H1 (cell line): ENCODE measurements at regions not wholly inside any gene's neighbourhood (a gene's known extent, or its start where the extent isn't known, plus 50 kb on each side); places are given as distances from the start of the nearest gene placed in this dataset.

ENCODE experiments used
- CTCF ChIA-PET: fragments of 300-600 bp; sonication (Branson Sonifier 250); formaldehyde crosslinking; loops from one replicate; lab custom pipeline; 2021; ENCODE audit not compliant: partially characterized antibody; lab: Charles Lee
- POLR2A ChIA-PET: fragments of 300-600 bp; sonication (Branson Sonifier 250); formaldehyde crosslinking; loops from one replicate; lab custom pipeline; 2021; ENCODE audit warnings: inconsistent platforms; ENCODE audit not compliant: partially characterized antibody; lab: Charles Lee
- DNase-seq, 2 experiments: peaks; one replicate each; pipeline versions ENCODE4 v3.0.0 to v3.0.0-alpha.2; 2010 to 2022; ENCODE audit warnings: low spot score in 2 of 2, low read depth in 1 of 2, mixed read lengths in 1 of 2
- FAIRE-seq: peaks from 2 replicates; lab custom pipeline; 2011; peaks lifted over from hg19 to GRCh38; lab: Jason Lieb, UNC
- H2AFZ ChIP-seq: 2 replicates; pipeline ENCODE4 v1.8.1; 2012; ENCODE audit warnings: low read length, inconsistent platforms
- H2AK5ac ChIP-seq: 2 replicates; pipeline ENCODE4 v1.6.1; 2013; ENCODE audit warnings: low read depth, low read length
- H2BK120ac ChIP-seq: replicated peaks from 2 replicates; pipeline ENCODE3; 2013; ENCODE audit warnings: low read depth, low read length, inconsistent platforms
- H2BK12ac ChIP-seq: 2 replicates; pipeline ENCODE4 v1.6.1; 2013; ENCODE audit warnings: low read depth, low read length
- H2BK15ac ChIP-seq: 2 replicates; pipeline ENCODE4 v1.6.1; 2013; ENCODE audit warnings: low read length
- H2BK20ac ChIP-seq: 2 replicates; pipeline ENCODE4 v1.6.1; 2013; ENCODE audit warnings: low read length
- H2BK5ac ChIP-seq: 2 replicates; pipeline ENCODE4 v1.6.1; 2013; ENCODE audit warnings: low read depth, low read length
- H3K14ac ChIP-seq: 2 replicates; pipeline ENCODE4 v1.6.1; 2013; ENCODE audit warnings: inconsistent platforms; ENCODE audit not compliant: insufficient read length
- H3K18ac ChIP-seq: 2 replicates; pipeline ENCODE4 v1.6.1; 2013; ENCODE audit warnings: low read length; ENCODE audit errors: extremely low read depth
- H3K23ac ChIP-seq: 2 replicates; pipeline ENCODE4 v1.6.1; 2013; ENCODE audit warnings: inconsistent platforms; ENCODE audit not compliant: insufficient read length
- H3K23me2 ChIP-seq: 2 replicates; pipeline ENCODE4 v1.6.1; 2013; ENCODE audit warnings: low read depth, low read length
- H3K27ac ChIP-seq: 2 replicates; pipeline ENCODE4 v1.6.1; 2011; ENCODE audit warnings: low read depth, low read length, inconsistent platforms
- H3K27me3 ChIP-seq, 4 experiments: replicated peaks in 1 of 4; 1 replicate in 1 of 4; 2 replicates in 3 of 4; pipeline versions ENCODE4 v1.6.1 to v1.8.1; 2011 to 2013; ENCODE audit warnings: low read length in 3 of 4, mild to moderate bottlenecking in 3 of 4, inconsistent platforms in 2 of 4, mixed read lengths in 2 of 4, moderate library complexity in 1 of 4; ENCODE audit not compliant: control insufficient read depth in 3 of 4, insufficient read depth in 3 of 4; ENCODE audit errors: extremely low read depth in 1 of 4
- H3K36me3 ChIP-seq, 4 experiments: 2 replicates each; pipeline versions ENCODE4 v1.6.1 to v1.8.1; 2011 to 2013; ENCODE audit warnings: mild to moderate bottlenecking in 4 of 4, low read length in 3 of 4, moderate library complexity in 2 of 4, control low read depth in 1 of 4, inconsistent platforms in 1 of 4; ENCODE audit not compliant: insufficient read depth in 4 of 4, control insufficient read depth in 2 of 4
- H3K4ac ChIP-seq: replicated peaks from 2 replicates; pipeline ENCODE3; 2013; ENCODE audit warnings: low read length, low read depth, mixed read lengths, inconsistent platforms; ENCODE audit not compliant: insufficient read length
- H3K4me1 ChIP-seq, 4 experiments: replicated peaks in 1 of 4; 1 replicate in 1 of 4; 2 replicates in 3 of 4; pipeline versions ENCODE4 v1.6.1 to v1.8.1; 2011 to 2013; ENCODE audit warnings: low read length in 3 of 4, inconsistent platforms in 2 of 4, mixed read lengths in 1 of 4; ENCODE audit not compliant: insufficient read depth in 4 of 4, control insufficient read depth in 3 of 4
- H3K4me2 ChIP-seq, 2 experiments: 2 replicates each; pipeline versions ENCODE4 v1.6.1 to v1.8.1; 2011 to 2013; ENCODE audit warnings: low read depth in 2 of 2, low read length in 2 of 2, control low read depth in 1 of 2, inconsistent platforms in 1 of 2, mild to moderate bottlenecking in 1 of 2; ENCODE audit not compliant: insufficient read depth in 1 of 2
- H3K4me3 ChIP-seq, 4 experiments: fragments of 200-600, 300-600 bp in 1 of 4; sonication (generic), shearing (Covaris generic), sonication (Bioruptor Twin) in 1 of 4; 2 replicates each; pipeline versions ENCODE4 v1.5.1 to v1.8.1; 2011 to 2016; ENCODE audit warnings: low read length in 4 of 4, low read depth in 3 of 4, control low read depth in 2 of 4, inconsistent platforms in 2 of 4, mild to moderate bottlenecking in 2 of 4, mixed read lengths in 1 of 4, moderate library complexity in 1 of 4; ENCODE audit not compliant: insufficient read depth in 2 of 4; ENCODE audit errors: extremely low read depth in 1 of 4
- H3K56ac ChIP-seq: replicated peaks from 2 replicates; pipeline ENCODE3; 2013; ENCODE audit warnings: low read depth, mild to moderate bottlenecking, mixed read lengths, low read length, inconsistent platforms; ENCODE audit not compliant: insufficient read length
- H3K79me1 ChIP-seq: 2 replicates; pipeline ENCODE4 v1.6.1; 2013; ENCODE audit warnings: low read depth, low read length, control low read depth
- H3K79me2 ChIP-seq, 2 experiments: 2 replicates each; pipeline versions ENCODE4 v1.6.1 to v1.8.1; 2012 to 2013; ENCODE audit warnings: low read length in 2 of 2, mild to moderate bottlenecking in 2 of 2, inconsistent platforms in 1 of 2; ENCODE audit not compliant: insufficient read depth in 2 of 2, control insufficient read depth in 1 of 2
- H3K9ac ChIP-seq, 4 experiments: replicated peaks in 1 of 4; 1 replicate in 1 of 4; 2 replicates in 3 of 4; pipeline versions ENCODE4 v1.6.1 to v1.8.1; 2011 to 2013; ENCODE audit warnings: low read depth in 3 of 4, low read length in 3 of 4, control low read depth in 2 of 4, mild to moderate bottlenecking in 2 of 4, moderate library complexity in 2 of 4, inconsistent platforms in 1 of 4; ENCODE audit errors: extremely low read depth in 1 of 4
- H3K9me3 ChIP-seq, 2 experiments: 2 replicates each; pipeline versions ENCODE4 v1.6.1 to v1.8.1; 2012 to 2013; ENCODE audit warnings: mild to moderate bottlenecking in 2 of 2, moderate library complexity in 2 of 2, control low read depth in 1 of 2, inconsistent platforms in 1 of 2, low read depth in 1 of 2, low read length in 1 of 2, mixed read lengths in 1 of 2; ENCODE audit not compliant: insufficient read depth in 2 of 2
- H4K20me1 ChIP-seq, 2 experiments: replicated peaks in 1 of 2; 2 replicates each; pipeline versions ENCODE3 to v1.8.1; 2011 to 2013; ENCODE audit warnings: inconsistent platforms in 2 of 2, low read length in 2 of 2, mild to moderate bottlenecking in 1 of 2; ENCODE audit not compliant: insufficient read depth in 2 of 2, control insufficient read depth in 1 of 2
- H4K5ac ChIP-seq: 2 replicates; pipeline ENCODE4 v1.6.1; 2013; ENCODE audit warnings: low read length, low read depth, mixed read lengths, inconsistent platforms; ENCODE audit not compliant: insufficient read length
- H4K8ac ChIP-seq: 2 replicates; pipeline ENCODE4 v1.8.0; 2013; ENCODE audit warnings: mild to moderate bottlenecking, moderate library complexity, low read length, inconsistent platforms; ENCODE audit not compliant: insufficient read depth; ENCODE audit errors: extremely low read depth
- H4K91ac ChIP-seq: replicated peaks from 2 replicates; pipeline ENCODE3; 2013; ENCODE audit warnings: low read length, mixed read lengths, inconsistent platforms; ENCODE audit not compliant: insufficient read length
- BRCA1 ChIP-seq: IDR thresholded peaks from 2 replicates; pipeline ENCODE4 v1.6.1; 2012; ENCODE audit warnings: low read depth, low read length, improper control_type of control experiment
- GABPA ChIP-seq: IDR thresholded peaks from 2 replicates; pipeline ENCODE4 v1.6.1; 2011; ENCODE audit warnings: mild to moderate bottlenecking, low read length, moderate library complexity, borderline replicate concordance; ENCODE audit not compliant: insufficient read depth
- NRF1 ChIP-seq: IDR thresholded peaks from 2 replicates; pipeline ENCODE4 v1.6.1; 2011; ENCODE audit warnings: mild to moderate bottlenecking, low read depth, low read length, improper control_type of control experiment
- POLR2AphosphoS5 ChIP-seq: IDR thresholded peaks from 2 replicates; pipeline ENCODE4 v1.6.1; 2011; ENCODE audit warnings: low read depth, low read length
- RBBP5 ChIP-seq: IDR thresholded peaks from 2 replicates; pipeline ENCODE4 v1.7.1; 2012; ENCODE audit warnings: low read depth, mild to moderate bottlenecking, inconsistent platforms, low read length, moderate library complexity, borderline replicate concordance
- SRF ChIP-seq: IDR thresholded peaks from 2 replicates; pipeline ENCODE4 v1.6.1; 2011; ENCODE audit warnings: mild to moderate bottlenecking, low read depth, low read length, moderate library complexity
- TAF7 ChIP-seq: optimal IDR thresholded peaks from 2 replicates; pipeline ENCODE3; 2011; ENCODE audit warnings: low read depth, mild to moderate bottlenecking, inconsistent platforms, low read length, moderate library complexity, borderline replicate concordance
- TCF12 ChIP-seq: IDR thresholded peaks from 2 replicates; pipeline ENCODE4 v1.6.1; 2011; ENCODE audit warnings: low read depth, mild to moderate bottlenecking, low read length
- WGBS, 2 experiments: shearing (Covaris generic) in 1 of 2; methylation state at CpG; one replicate each; pipeline versions ENCODE4 v1.1.6 to v1.1.7; 2013 to 2015; ENCODE audit warnings: low lambda C conversion rate in 2 of 2, mixed read lengths in 2 of 2, inconsistent platforms in 1 of 2, low coverage in 1 of 2, missing lambda C conversion rate in 1 of 2; ENCODE audit not compliant: insufficient replicate concordance in 2 of 2, insufficient coverage in 1 of 2, insufficient read length in 1 of 2; ENCODE audit errors: extremely low coverage in 1 of 2, missing lambda C conversion rate in 1 of 2; 5-methylcytosine and 5-hydroxymethylcytosine counted together

GRCh38 chr4:37051866-37052265 lies 192.7 kb upstream of the NWD2 start:
- Histone ChIP-seq H3K27me3 (no peaks in the 10 kb centered on the region), H2BK15ac (no peak overlapping the region), H3K18ac (no peak overlapping the region), H3K27ac (no peak overlapping the region), H3K9me3 (no peaks in the 10 kb centered on the region), H2BK120ac (no peak overlapping the region), H2AFZ (no peak overlapping the region), H4K8ac (no peak overlapping the region), H3K79me1 (no peaks in the 10 kb centered on the region), H4K5ac (no peak overlapping the region), H3K56ac (no peak overlapping the region), H3K79me2 (no peaks in the 10 kb centered on the region), H4K91ac (no peak overlapping the region), H3K4me3 (no peak overlapping the region), H4K20me1 (no peaks in the 10 kb centered on the region), H3K23me2 (no peaks in the 10 kb centered on the region), H2AK5ac (no peak overlapping the region), H3K4ac (no peak overlapping the region), H3K14ac (no peak overlapping the region), H3K9ac (no peak overlapping the region), H3K4me1 (no peaks in the 10 kb centered on the region), H3K4me2 (no peak overlapping the region), H2BK20ac (no peak overlapping the region), H3K23ac (no peak overlapping the region), H3K36me3 (no peaks in the 10 kb centered on the region), H2BK12ac (no peak overlapping the region), H2BK5ac (no peak overlapping the region)
- no peak for FAIRE-seq
- no peak for DNase-seq
- ChIA-PET POLR2A (no interaction called here), CTCF (interaction anchor here (3.5 kb wide), 1 partner anchor 17 kb away, joined by 21 read pairs; no protein-coding TSS in a partner anchor)
- 78% methylated on average over 2 of the region's 2 CpGs; no CpG with 5 or more reads in 1 of the 2 experiments for WGBS, 2 experiments
- TF ChIP-seq TAF7 (no peak), GABPA (no peak), RBBP5 (no peak), NRF1 (no peak), TCF12 (no peak), SRF (no peak), POLR2AphosphoS5 (no peak), BRCA1 (no peak)
